GM12892 (cell line): ENCODE measurements at regions not wholly inside any gene's neighbourhood (a gene's known extent, or its start where the extent isn't known, plus 50 kb on each side); places are given as distances from the start of the nearest gene placed in this dataset.

Experiments used
- POLR2AphosphoS5 ChIP-seq: IDR thresholded peaks from 2 replicates; pipeline ENCODE4 v1.6.1; 2011; ENCODE audit warnings: low read depth, low read length, control low read depth
- TAF1 ChIP-seq: IDR thresholded peaks from 2 replicates; pipeline ENCODE4 v1.6.1; 2011; ENCODE audit warnings: low read depth, mild to moderate bottlenecking, control low read depth, low read length, borderline replicate concordance

DNA sequence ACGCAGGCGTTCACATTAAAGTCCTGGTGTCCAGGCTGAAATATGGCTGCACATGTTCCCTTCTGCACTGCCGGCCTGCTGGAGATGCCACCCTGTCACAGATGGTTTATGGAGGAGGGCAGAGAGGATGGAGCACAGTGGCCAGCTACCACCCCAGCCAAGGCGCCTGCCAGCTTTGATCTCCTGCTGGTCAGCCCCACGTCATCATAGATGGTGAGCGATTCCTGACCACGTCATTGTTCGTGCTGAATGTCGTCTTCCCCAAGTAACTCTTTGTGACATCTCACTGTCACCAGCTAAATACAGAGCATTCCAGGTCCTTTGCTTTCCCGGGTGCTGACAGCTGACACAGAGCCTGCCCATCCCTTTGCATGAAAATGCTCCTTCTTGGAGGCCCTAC is 248.3 kb downstream of the TTC32 start:
- TF ChIP-seq POLR2AphosphoS5, result no peak
- TF ChIP-seq TAF1, result no peak
